Keratinocyte (primary cell): ENCODE measurements at regions not wholly inside any gene's neighbourhood (a gene's known extent, or its start where the extent isn't known, plus 50 kb on each side); places are given as distances from the start of the nearest gene placed in this dataset.

Experiments used
- DNase-seq: peaks from one replicate; pipeline ENCODE4 v3.0.0-alpha.2; 2011; ENCODE audit warnings: low read depth, missing footprints, low spot score
- FAIRE-seq: peaks from 2 replicates; lab custom pipeline; 2011; peaks lifted over from hg19 to GRCh38; lab: Jason Lieb, UNC
- H2AFZ ChIP-seq: 2 replicates; pipeline ENCODE4 v1.6.0; 2012; ENCODE audit warnings: low read length, control low read depth, inconsistent platforms; ENCODE audit not compliant: control insufficient read depth
- H3K27ac ChIP-seq: 2 replicates; pipeline ENCODE4 v1.5.1; 2011; ENCODE audit warnings: low read length; ENCODE audit not compliant: control insufficient read depth, insufficient read depth
- H3K27me3 ChIP-seq: 3 replicates; pipeline ENCODE4 v1.6.0; 2011; ENCODE audit warnings: low read length; ENCODE audit not compliant: control insufficient read depth, insufficient read depth; ENCODE audit errors: extremely low read depth
- H3K36me3 ChIP-seq, 2 experiments: 2 replicates in 1 of 2; 3 replicates in 1 of 2; pipeline ENCODE4 v1.5.1; 2011; ENCODE audit warnings: low read length in 2 of 2, mild to moderate bottlenecking in 1 of 2; ENCODE audit not compliant: control insufficient read depth in 2 of 2, insufficient read depth in 2 of 2; ENCODE audit errors: extremely low read depth in 1 of 2
- H3K4me1 ChIP-seq: 3 replicates; pipeline ENCODE4 v1.5.1; 2011; ENCODE audit warnings: low read length; ENCODE audit not compliant: control insufficient read depth, insufficient read depth; ENCODE audit errors: extremely low read depth
- H3K4me2 ChIP-seq: 3 replicates; pipeline ENCODE4 v1.6.0; 2011; ENCODE audit warnings: low read depth, low read length; ENCODE audit not compliant: control insufficient read depth, insufficient read depth; ENCODE audit errors: extremely low read depth
- H3K4me3 ChIP-seq, 3 experiments: fragments of 200-600 bp in 1 of 3; sonication (generic) in 1 of 3; 2 replicates in 2 of 3; 3 replicates in 1 of 3; pipeline ENCODE4 v1.5.1; 2011 to 2016; ENCODE audit warnings: low read length in 3 of 3, mild to moderate bottlenecking in 3 of 3, control low read depth in 2 of 3, inconsistent platforms in 1 of 3, low read depth in 1 of 3, mixed read lengths in 1 of 3, mixed run types in 1 of 3, moderate library complexity in 1 of 3; ENCODE audit not compliant: control insufficient read depth in 2 of 3, insufficient read depth in 2 of 3; ENCODE audit errors: extremely low read depth in 1 of 3
- H3K79me2 ChIP-seq: 2 replicates; pipeline ENCODE4 v1.6.0; 2012; ENCODE audit warnings: low read length; ENCODE audit not compliant: control insufficient read depth, insufficient read depth
- H3K9ac ChIP-seq: 3 replicates; pipeline ENCODE4 v1.6.0; 2011; ENCODE audit warnings: low read length; ENCODE audit not compliant: control insufficient read depth, insufficient read depth; ENCODE audit errors: extremely low read depth
- H3K9me1 ChIP-seq: 3 replicates; pipeline ENCODE4 v1.6.0; 2011; ENCODE audit warnings: low read length; ENCODE audit not compliant: control insufficient read depth, insufficient read depth; ENCODE audit errors: extremely low read depth
- H3K9me3 ChIP-seq: 2 replicates; pipeline ENCODE4 v1.5.1; 2012; ENCODE audit warnings: low read depth, low read length; ENCODE audit not compliant: control insufficient read depth
- H4K20me1 ChIP-seq: 3 replicates; pipeline ENCODE4 v1.6.0; 2011; ENCODE audit warnings: low read length; ENCODE audit not compliant: control insufficient read depth, insufficient read depth; ENCODE audit errors: extremely low read depth
- EZH2 ChIP-seq: IDR thresholded peaks from one replicate; pipeline ENCODE4 v1.6.1; 2012; ENCODE audit warnings: inconsistent platforms, mild to moderate bottlenecking, low read length, moderate library complexity
- dilution Hi-C: fragments of 300-500 bp; cut with MboI; formaldehyde crosslinking; loops from one replicate; pipeline ENCODE4 v1.7.0; 2020; ENCODE audit warnings: low sequenced_read_pairs; ENCODE audit not compliant: extremely low pct_ligation_motif_present
- TF ChIP-seq, protein P1 (sequence below), 3 experiments: IDR thresholded peaks in 1 of 3; conservative IDR thresholded peaks in 1 of 3; optimal IDR thresholded peaks in 1 of 3; 2 replicates in 2 of 3; 3 replicates in 1 of 3; pipeline versions ENCODE3 to v1.5.1; 2011; ENCODE audit warnings: low read length in 3 of 3, mild to moderate bottlenecking in 3 of 3, moderate library complexity in 2 of 3, control low read depth in 1 of 3, inconsistent platforms in 1 of 3; ENCODE audit not compliant: insufficient read depth in 2 of 3; ENCODE audit errors: extremely low read depth in 1 of 3

DNA sequence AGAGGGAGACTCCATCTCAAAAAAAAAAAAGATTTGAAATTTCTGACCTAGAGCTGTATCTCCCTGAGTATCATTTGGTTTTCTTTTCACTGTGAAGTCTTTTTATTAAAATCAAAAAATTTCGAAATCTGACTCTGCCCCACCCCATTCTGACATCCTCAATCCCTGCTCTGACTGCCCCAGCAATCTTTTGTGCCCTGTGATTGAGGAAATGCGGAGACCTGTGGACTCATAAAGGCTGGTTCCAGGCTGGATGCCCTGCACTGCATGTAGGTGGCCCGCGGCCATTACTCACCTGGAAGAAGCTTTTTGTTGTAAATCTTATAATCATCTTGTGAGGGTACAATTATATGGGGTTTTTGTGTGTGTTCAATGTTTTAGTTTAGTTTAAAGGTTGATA lies 147.3 kb upstream of the SEMA6D start:
- H3K27me3 ChIP-seq = no peaks in the 10 kb centered on the region
- H3K36me3 ChIP-seq = no peaks in the 10 kb centered on the region
- H3K4me2 ChIP-seq = no peak overlapping the region
- H4K20me1 ChIP-seq = no peaks in the 10 kb centered on the region
- TF ChIP-seq EZH2 = no peak
- TF ChIP-seq, protein P1, sequence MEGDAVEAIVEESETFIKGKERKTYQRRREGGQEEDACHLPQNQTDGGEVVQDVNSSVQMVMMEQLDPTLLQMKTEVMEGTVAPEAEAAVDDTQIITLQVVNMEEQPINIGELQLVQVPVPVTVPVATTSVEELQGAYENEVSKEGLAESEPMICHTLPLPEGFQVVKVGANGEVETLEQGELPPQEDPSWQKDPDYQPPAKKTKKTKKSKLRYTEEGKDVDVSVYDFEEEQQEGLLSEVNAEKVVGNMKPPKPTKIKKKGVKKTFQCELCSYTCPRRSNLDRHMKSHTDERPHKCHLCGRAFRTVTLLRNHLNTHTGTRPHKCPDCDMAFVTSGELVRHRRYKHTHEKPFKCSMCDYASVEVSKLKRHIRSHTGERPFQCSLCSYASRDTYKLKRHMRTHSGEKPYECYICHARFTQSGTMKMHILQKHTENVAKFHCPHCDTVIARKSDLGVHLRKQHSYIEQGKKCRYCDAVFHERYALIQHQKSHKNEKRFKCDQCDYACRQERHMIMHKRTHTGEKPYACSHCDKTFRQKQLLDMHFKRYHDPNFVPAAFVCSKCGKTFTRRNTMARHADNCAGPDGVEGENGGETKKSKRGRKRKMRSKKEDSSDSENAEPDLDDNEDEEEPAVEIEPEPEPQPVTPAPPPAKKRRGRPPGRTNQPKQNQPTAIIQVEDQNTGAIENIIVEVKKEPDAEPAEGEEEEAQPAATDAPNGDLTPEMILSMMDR (optimal IDR thresholded peaks at IDR 0.05 in 1 of 3, IDR thresholded peaks at IDR 0.05 in 1 of 3, conservative IDR thresholded peaks at IDR 0.05 in 1 of 3; ENCODE audit: extremely low read depth in 1 of 3, insufficient read depth in 2 of 3, low read length in 3 of 3) = no peak
- no peak overlapping the region for H3K9ac ChIP-seq
- H3K9me3 ChIP-seq = no peaks in the 10 kb centered on the region
- H2AFZ ChIP-seq = no peak overlapping the region
- dilution Hi-C loops = no loop called here
- FAIRE-seq (no peak), DNase-seq (no peak)
- H3K27ac ChIP-seq = no peak overlapping the region
- H3K4me1 ChIP-seq = peaks cover 2% of the 10 kb centered on the region
- no peaks in the 10 kb centered on the region for H3K9me1 ChIP-seq
- H3K79me2 ChIP-seq = no peaks in the 10 kb centered on the region
- H3K4me3 ChIP-seq = no peak overlapping the region

DNA sequence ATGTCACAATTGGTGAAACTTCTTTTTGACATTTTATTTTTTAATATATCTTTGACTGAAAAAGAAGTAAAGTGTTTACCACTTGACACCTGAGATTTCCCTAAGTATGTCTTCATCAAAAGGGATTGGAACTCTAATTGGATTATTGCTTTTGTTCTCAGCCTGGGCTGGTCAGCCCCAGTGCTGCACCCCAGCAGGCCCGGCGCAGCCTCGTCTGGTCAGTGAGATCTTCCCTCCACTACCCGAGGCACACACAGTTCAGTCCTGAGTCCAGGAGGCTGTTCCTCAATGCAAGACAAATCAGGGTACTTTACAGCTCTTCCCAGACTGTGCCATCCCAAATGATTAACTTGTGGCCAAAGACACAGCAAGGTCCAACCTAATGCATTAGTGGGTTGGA lies 146.9 kb upstream of the SEMA6D start:
- H3K9me3 ChIP-seq = no peaks in the 10 kb centered on the region
- no peak overlapping the region for H3K4me2 ChIP-seq
- H3K79me2 ChIP-seq = no peaks in the 10 kb centered on the region
- no peaks in the 10 kb centered on the region for H4K20me1 ChIP-seq
- no peaks in the 10 kb centered on the region for H3K9me1 ChIP-seq
- no peak for DNase-seq
- H3K9ac ChIP-seq = no peak overlapping the region
- H3K36me3 ChIP-seq = no peaks in the 10 kb centered on the region
- no peak for TF ChIP-seq EZH2
- TF ChIP-seq, protein P1 (optimal IDR thresholded peaks at IDR 0.05 in 1 of 3, IDR thresholded peaks at IDR 0.05 in 1 of 3, conservative IDR thresholded peaks at IDR 0.05 in 1 of 3; ENCODE audit: extremely low read depth in 1 of 3, insufficient read depth in 2 of 3, low read length in 3 of 3) = no peak
- no peak for FAIRE-seq
- no peak overlapping the region for H3K27ac ChIP-seq
- no peak overlapping the region for H2AFZ ChIP-seq
- H3K4me1 ChIP-seq = peaks cover 3% of the 10 kb centered on the region
- no peak overlapping the region for H3K4me3 ChIP-seq
- no peaks in the 10 kb centered on the region for H3K27me3 ChIP-seq
- dilution Hi-C loops = no loop called here
